DMS114 treated with DMSO at 0.1 percent for 48 hours (cell line): ENCODE measurements at regions not wholly inside any gene's neighbourhood (a gene's known extent, or its start where the extent isn't known, plus 50 kb on each side); places are given as distances from the start of the nearest gene placed in this dataset.
"Not testable (repeated sequence)": the region's sequence is repeated elsewhere in the genome, so short reads cannot be mapped to it uniquely, and the experiment has no call there.

ENCODE experiments used
- DNase-seq: peaks from one replicate; lab custom pipeline; 2025; ENCODE audit not compliant: unreplicated experiment; lab: John Stamatoyannopoulos, UW

GRCh38 chrX:27404366-27404765, 58.8 kb downstream of the PPP4R3C start:
- no peak for DNase-seq

- no peak for DNase-seq
Observed at GRCh38 chrX:27399146-27399456, 64.0 kb downstream of the PPP4R3C start.

- no peak for DNase-seq
Observed at GRCh38 chrX:27391623-27392022, 71.5 kb downstream of the PPP4R3C start.

GRCh38 chrX:27381419-27381818, 81.7 kb downstream of the PPP4R3C start:
- no peak for DNase-seq

- DNase-seq = no peak
Observed at GRCh38 chrX:27380163-27380845, 82.8 kb downstream of the PPP4R3C start.

- no peak for DNase-seq
Observed at GRCh38 chrX:27354021-27354420, 109.1 kb downstream of the PPP4R3C start.

GRCh38 chrX:27350476-27350875, 112.7 kb downstream of the PPP4R3C start:
- no peak for DNase-seq

GRCh38 chrX:27336466-27337091, 126.6 kb downstream of the PPP4R3C start:
- DNase-seq = peak; percentile 1

- DNase-seq = no peak
Observed at GRCh38 chrX:27321632-27322031, 141.5 kb downstream of the PPP4R3C start.

- no peak for DNase-seq
Observed at GRCh38 chrX:27309406-27309805, 153.7 kb downstream of the PPP4R3C start.

GRCh38 chrX:27307546-27307945, 155.6 kb downstream of the PPP4R3C start:
- DNase-seq = no peak

- DNase-seq = not testable (repeated sequence)
Observed at GRCh38 chrX:27292552-27292951, 170.6 kb downstream of the PPP4R3C start.

GRCh38 chrX:27276751-27277150, 186.4 kb downstream of the PPP4R3C start:
- DNase-seq = no peak

GRCh38 chrX:27254656-27255055, 208.5 kb downstream of the PPP4R3C start:
- DNase-seq = no peak

- no peak for DNase-seq
Observed at GRCh38 chrX:27251369-27251768, 211.8 kb downstream of the PPP4R3C start.

- DNase-seq = no peak
Observed at GRCh38 chrX:27242581-27242980, 220.6 kb downstream of the PPP4R3C start.

- no peak for DNase-seq
Observed at GRCh38 chrX:27241981-27242380, 221.2 kb downstream of the PPP4R3C start.

GRCh38 chrX:27240042-27240441, 223.1 kb downstream of the PPP4R3C start:
- not testable (repeated sequence) for DNase-seq

GRCh38 chrX:27236681-27237080, 226.5 kb downstream of the PPP4R3C start:
- DNase-seq = no peak

GRCh38 chrX:27229721-27230120, 233.4 kb downstream of the PPP4R3C start:
- DNase-seq = no peak

GRCh38 chrX:27222661-27223060, 240.5 kb downstream of the PPP4R3C start:
- no peak for DNase-seq

GRCh38 chrX:27186671-27187070, 276.5 kb downstream of the PPP4R3C start:
- peak; percentile 49 for DNase-seq

GRCh38 chrX:27163236-27163635, 299.9 kb downstream of the PPP4R3C start:
- no peak for DNase-seq
